ENCODE measurements at regions not wholly inside any gene's neighbourhood (a gene's known extent, or its start where the extent isn't known, plus 50 kb on each side); places are given as distances from the start of the nearest gene placed in this dataset.

DNA sequence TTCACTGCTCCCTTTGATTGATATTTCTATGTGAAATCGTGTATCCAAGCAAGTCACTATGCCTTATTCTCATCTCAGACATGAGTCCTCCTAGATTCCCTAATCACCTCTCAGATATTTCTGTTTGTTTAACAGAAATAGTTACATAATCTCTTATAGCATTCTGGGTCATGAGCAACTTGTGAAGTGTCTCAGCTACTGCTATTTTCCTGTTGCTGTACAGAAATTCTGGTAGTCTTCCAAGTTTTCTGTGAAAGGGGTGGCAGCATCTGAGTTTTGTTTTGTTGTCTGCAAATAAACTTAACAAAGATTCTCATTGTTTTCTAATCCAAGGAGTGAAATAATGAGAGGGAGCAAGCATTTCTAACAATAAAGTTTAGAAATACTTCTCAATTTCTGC, 256.9 kb upstream of the ST8SIA4 start:
- TF ChIP-seq ZNF780A (CRISPR knock-in tag; IDR thresholded peaks at IDR 0.05): no peak
- TF ChIP-seq ZFX (CRISPR knock-in tag; IDR thresholded peaks at IDR 0.05; ENCODE audit: low read depth): no peak
- TF ChIP-seq JDP2 (CRISPR knock-in tag; IDR thresholded peaks at IDR 0.05; ENCODE audit: borderline replicate concordance): no peak
- TF ChIP-seq BORCS8-MEF2B (CRISPR knock-in tag; IDR thresholded peaks at IDR 0.05): no peak
- TF ChIP-seq SSRP1 (CRISPR knock-in tag; IDR thresholded peaks at IDR 0.05): no peak
- no peak for TF ChIP-seq ZNF883 (CRISPR knock-in tag; IDR thresholded peaks at IDR 0.05; ENCODE audit: not compliant biosample characterization)
- TF ChIP-seq CEBPB (IDR thresholded peaks at IDR 0.05; ENCODE audit: borderline replicate concordance, low read depth, low read length): no peak
